ENCODE measurements at regions not wholly inside any gene's neighbourhood (a gene's known extent, or its start where the extent isn't known, plus 50 kb on each side); places are given as distances from the start of the nearest gene placed in this dataset.

- H3K4me3 Mint-ChIP-seq, result no peak overlapping the region
- TF ChIP-seq CTCF (IDR thresholded peaks at IDR 0.05), result no peak
Measured at GRCh38 chr7:109125001-109125400, 555.3 kb downstream of the DNAJB9 start.

DNA sequence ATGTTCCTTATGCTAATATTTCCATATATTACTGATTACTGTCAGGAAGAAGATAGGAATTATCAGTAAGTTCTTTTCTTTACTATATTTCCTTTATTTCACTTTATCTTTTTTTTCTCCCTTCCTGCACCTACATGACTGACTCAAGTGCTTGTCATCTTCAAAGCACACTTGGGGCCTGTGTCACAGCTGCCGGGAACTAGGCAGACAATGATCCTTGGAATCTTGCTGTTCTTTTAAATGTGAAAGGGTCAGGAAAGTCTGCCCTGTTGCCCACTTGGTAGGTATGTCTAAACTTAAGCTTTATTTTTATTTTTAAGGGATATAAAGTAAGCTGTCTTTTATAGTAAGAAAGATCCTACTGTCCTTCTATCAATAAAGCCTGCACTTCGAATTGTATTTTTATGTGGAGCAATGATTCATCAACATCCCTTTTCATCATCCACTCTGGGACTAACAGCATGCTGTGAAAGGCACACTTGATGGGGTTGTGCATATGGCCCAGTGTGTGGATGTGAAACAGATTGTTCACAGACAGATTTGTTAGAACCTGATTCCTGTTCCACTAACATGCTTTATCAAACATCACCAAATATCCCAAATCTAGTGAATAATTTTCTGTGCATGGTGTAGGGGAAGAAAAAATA lies 556.9 kb downstream of the DNAJB9 start:
- no peak for ATAC-seq (ENCODE audit: low read depth)
- H3K36me3 Mint-ChIP-seq (ENCODE audit: low read depth), result no peaks in the 10 kb centered on the region

More at GRCh38 chr7:109125001-109125400, 555.3 kb downstream of the DNAJB9 start:
- Mint-ChIP-seq H3K4me1 (no peaks in the 10 kb centered on the region), H3K27me3 (no peaks in the 10 kb centered on the region), H3K36me3 (ENCODE audit: low read depth) (no peaks in the 10 kb centered on the region), H3K27ac (no peak overlapping the region), H3K9me3 (peaks cover 4% of the 10 kb centered on the region)
- DNase-seq (no peak), ATAC-seq (ENCODE audit: low read depth) (no peak)
- ChIA-PET POLR2A (no interaction called here), CTCF (no interaction called here)
- intact Hi-C loops (cut with micrococcal nuclease), result no loop called here

GRCh38 chr7:109127145-109127544 lies 557.5 kb downstream of the DNAJB9 start:
- Mint-ChIP-seq H3K4me3 (no peak overlapping the region), H3K27me3 (no peaks in the 10 kb centered on the region), H3K4me1 (no peaks in the 10 kb centered on the region), H3K9me3 (peaks cover 7% of the 10 kb centered on the region), H3K27ac (no peak overlapping the region), H3K36me3 (ENCODE audit: low read depth) (no peaks in the 10 kb centered on the region)
- no peak for ATAC-seq (ENCODE audit: low read depth)
- POLR2A ChIA-PET, result no interaction called here
- no peak for TF ChIP-seq CTCF (IDR thresholded peaks at IDR 0.05)
- intact Hi-C loops (cut with micrococcal nuclease), result no loop called here
- CTCF ChIA-PET, result no interaction called here
- no peak for DNase-seq

More for the DNA sequence above, 556.9 kb downstream of the DNAJB9 start:
- no peaks in the 10 kb centered on the region for H3K4me1 Mint-ChIP-seq
- intact Hi-C loops (cut with micrococcal nuclease), result no loop called here
- no peaks in the 10 kb centered on the region for H3K27me3 Mint-ChIP-seq
- TF ChIP-seq CTCF (IDR thresholded peaks at IDR 0.05), result no peak
- POLR2A ChIA-PET, result no interaction called here
- H3K4me3 Mint-ChIP-seq, result no peak overlapping the region
- DNase-seq, result no peak
- CTCF ChIA-PET, result no interaction called here
- H3K9me3 Mint-ChIP-seq, result peaks cover 4% of the 10 kb centered on the region
- H3K27ac Mint-ChIP-seq, result no peak overlapping the region

GRCh38 chr7:109131141-109131540 lies 561.5 kb downstream of the DNAJB9 start:
- Mint-ChIP-seq H3K9me3 (peaks cover 9% of the 10 kb centered on the region), H3K4me1 (no peaks in the 10 kb centered on the region), H3K27ac (no peak overlapping the region), H3K4me3 (no peak overlapping the region), H3K36me3 (ENCODE audit: low read depth) (no peaks in the 10 kb centered on the region), H3K27me3 (no peaks in the 10 kb centered on the region)
- ChIA-PET CTCF (no interaction called here), POLR2A (no interaction called here)
- TF ChIP-seq CTCF (IDR thresholded peaks at IDR 0.05), result no peak
- no peak for ATAC-seq (ENCODE audit: low read depth)
- no peak for DNase-seq
- intact Hi-C loops (cut with micrococcal nuclease), result no loop called here

GRCh38 chr7:109136893-109137292 lies 567.2 kb downstream of the DNAJB9 start:
- no peaks in the 10 kb centered on the region for H3K27me3 Mint-ChIP-seq
- H3K36me3 Mint-ChIP-seq (ENCODE audit: low read depth), result no peaks in the 10 kb centered on the region
- intact Hi-C loops (cut with micrococcal nuclease), result no loop called here
- no peak overlapping the region for H3K4me3 Mint-ChIP-seq
- POLR2A ChIA-PET, result no interaction called here
- no peak for DNase-seq
- H3K27ac Mint-ChIP-seq, result no peak overlapping the region
- H3K4me1 Mint-ChIP-seq, result no peaks in the 10 kb centered on the region
- no peak for TF ChIP-seq CTCF (IDR thresholded peaks at IDR 0.05)
- CTCF ChIA-PET, result no interaction called here
- no peak for ATAC-seq (ENCODE audit: low read depth)
- H3K9me3 Mint-ChIP-seq, result peaks cover 8% of the 10 kb centered on the region
